ENCODE measurements at regions not wholly inside any gene's neighbourhood (a gene's known extent, or its start where the extent isn't known, plus 50 kb on each side); places are given as distances from the start of the nearest gene placed in this dataset.

DNA sequence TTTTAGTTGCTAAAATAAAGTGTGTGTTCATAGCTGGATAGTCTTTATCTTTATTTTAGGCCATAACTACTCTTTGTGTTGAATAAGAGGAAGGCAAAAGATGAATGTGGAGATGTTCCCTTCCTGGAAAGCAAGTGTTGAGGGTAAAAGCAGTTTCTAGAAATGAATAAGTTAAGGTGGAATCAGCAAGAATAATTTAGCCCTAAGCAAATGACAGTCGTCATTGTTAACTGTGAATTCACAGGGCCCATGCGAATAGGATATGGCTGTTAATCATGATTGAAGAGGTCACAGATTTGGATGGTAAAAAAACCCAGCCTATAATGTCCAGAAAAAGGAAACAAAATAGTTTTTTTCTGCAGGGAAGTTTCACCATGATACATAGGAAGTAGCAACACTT lies 167.8 kb upstream of the PPP3CA start:
- no peak overlapping the region for H3K4me3 ChIP-seq (ENCODE audit: control insufficient read depth, low read depth, low read length)
- TF ChIP-seq, protein P1, sequence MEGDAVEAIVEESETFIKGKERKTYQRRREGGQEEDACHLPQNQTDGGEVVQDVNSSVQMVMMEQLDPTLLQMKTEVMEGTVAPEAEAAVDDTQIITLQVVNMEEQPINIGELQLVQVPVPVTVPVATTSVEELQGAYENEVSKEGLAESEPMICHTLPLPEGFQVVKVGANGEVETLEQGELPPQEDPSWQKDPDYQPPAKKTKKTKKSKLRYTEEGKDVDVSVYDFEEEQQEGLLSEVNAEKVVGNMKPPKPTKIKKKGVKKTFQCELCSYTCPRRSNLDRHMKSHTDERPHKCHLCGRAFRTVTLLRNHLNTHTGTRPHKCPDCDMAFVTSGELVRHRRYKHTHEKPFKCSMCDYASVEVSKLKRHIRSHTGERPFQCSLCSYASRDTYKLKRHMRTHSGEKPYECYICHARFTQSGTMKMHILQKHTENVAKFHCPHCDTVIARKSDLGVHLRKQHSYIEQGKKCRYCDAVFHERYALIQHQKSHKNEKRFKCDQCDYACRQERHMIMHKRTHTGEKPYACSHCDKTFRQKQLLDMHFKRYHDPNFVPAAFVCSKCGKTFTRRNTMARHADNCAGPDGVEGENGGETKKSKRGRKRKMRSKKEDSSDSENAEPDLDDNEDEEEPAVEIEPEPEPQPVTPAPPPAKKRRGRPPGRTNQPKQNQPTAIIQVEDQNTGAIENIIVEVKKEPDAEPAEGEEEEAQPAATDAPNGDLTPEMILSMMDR (IDR thresholded peaks at IDR 0.05; ENCODE audit: control insufficient read depth, insufficient read depth, low read depth, low read length, missing control alignments): no peak

GRCh38 chr4:101512416-101512815 lies 165.1 kb upstream of the PPP3CA start:
- TF ChIP-seq, protein P1 (IDR thresholded peaks at IDR 0.05; ENCODE audit: control insufficient read depth, insufficient read depth, low read depth, low read length, missing control alignments): no peak
- H3K4me3 ChIP-seq (ENCODE audit: control insufficient read depth, low read depth, low read length): no peak overlapping the region
- DNase-seq (ENCODE audit: low read depth): no peak

More for the DNA sequence above, 167.8 kb upstream of the PPP3CA start:
- no peak for DNase-seq (ENCODE audit: low read depth)

DNA sequence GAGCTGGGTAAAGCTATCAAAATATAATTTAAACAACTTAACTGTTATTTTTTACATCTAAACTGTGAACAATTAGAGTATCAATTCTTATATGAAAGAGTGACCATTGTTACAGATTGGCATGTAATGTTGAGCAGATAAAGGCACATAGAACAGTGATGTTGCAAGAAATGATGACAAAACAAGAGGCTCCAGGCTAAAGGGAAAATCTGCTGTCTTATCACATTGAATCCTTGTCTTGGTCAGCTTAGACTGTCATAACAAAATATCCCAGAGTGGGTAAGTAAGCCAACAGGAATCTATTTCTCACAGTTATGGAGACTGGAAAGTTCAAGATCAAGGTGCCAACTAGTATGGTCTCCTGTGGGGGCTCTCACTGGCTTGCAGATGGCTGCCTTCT lies 154.1 kb upstream of the PPP3CA start:
- TF ChIP-seq, protein P1 (IDR thresholded peaks at IDR 0.05; ENCODE audit: control insufficient read depth, insufficient read depth, low read depth, low read length, missing control alignments): no peak
- H3K4me3 ChIP-seq (ENCODE audit: control insufficient read depth, low read depth, low read length): no peak overlapping the region
- no peak for DNase-seq (ENCODE audit: low read depth)

DNA sequence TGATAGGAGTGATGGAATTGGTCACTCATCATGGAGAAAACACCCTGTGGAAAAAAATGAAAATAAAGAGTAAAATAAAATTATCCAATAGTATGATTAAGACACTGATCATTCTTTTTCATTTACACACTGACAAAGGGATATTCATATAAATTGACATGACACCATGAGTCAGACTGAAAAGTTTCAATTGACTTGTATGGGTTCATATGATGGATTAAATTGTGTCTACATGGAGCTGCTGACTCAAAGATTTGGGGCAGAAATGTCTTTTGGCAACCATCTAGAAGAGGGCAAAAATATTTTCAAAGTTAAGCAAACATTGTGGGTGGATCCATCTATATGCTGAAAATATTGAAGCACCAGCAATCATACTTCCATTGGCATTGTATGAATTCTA lies 153.4 kb upstream of the PPP3CA start:
- H3K4me3 ChIP-seq (ENCODE audit: control insufficient read depth, low read depth, low read length): no peak overlapping the region
- DNase-seq (ENCODE audit: low read depth): no peak
- TF ChIP-seq, protein P1 (IDR thresholded peaks at IDR 0.05; ENCODE audit: control insufficient read depth, insufficient read depth, low read depth, low read length, missing control alignments): no peak

DNA sequence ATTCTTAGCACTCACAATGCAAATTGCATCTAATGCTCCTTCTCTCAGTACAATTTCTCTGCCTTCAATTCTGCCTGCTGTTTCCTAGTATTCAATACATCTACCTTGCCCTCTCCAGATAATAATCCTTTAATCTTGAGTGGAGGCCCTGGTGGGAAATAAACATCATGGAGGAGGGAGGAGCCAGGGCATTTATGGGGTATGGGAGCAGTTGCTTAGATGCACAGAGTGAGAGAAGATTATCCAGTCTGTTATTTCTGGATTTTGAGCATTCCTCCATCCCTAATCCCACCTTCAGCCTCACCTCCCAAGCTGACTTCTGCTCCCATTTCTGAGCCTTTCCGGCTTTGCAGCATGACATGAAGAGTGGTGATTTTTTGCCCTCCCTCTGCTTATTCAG lies 127.9 kb upstream of the PPP3CA start:
- DNase-seq (ENCODE audit: low read depth): no peak
- H3K4me3 ChIP-seq (ENCODE audit: control insufficient read depth, low read depth, low read length): no peak overlapping the region
- TF ChIP-seq, protein P1 (IDR thresholded peaks at IDR 0.05; ENCODE audit: control insufficient read depth, insufficient read depth, low read depth, low read length, missing control alignments): no peak

- no peak overlapping the region for H3K4me3 ChIP-seq (ENCODE audit: control insufficient read depth, low read depth, low read length)
- no peak for DNase-seq (ENCODE audit: low read depth)
- TF ChIP-seq, protein P1 (IDR thresholded peaks at IDR 0.05; ENCODE audit: control insufficient read depth, insufficient read depth, low read depth, low read length, missing control alignments): no peak
Observed at GRCh38 chr4:101471201-101471600, 123.9 kb upstream of the PPP3CA start.

DNA sequence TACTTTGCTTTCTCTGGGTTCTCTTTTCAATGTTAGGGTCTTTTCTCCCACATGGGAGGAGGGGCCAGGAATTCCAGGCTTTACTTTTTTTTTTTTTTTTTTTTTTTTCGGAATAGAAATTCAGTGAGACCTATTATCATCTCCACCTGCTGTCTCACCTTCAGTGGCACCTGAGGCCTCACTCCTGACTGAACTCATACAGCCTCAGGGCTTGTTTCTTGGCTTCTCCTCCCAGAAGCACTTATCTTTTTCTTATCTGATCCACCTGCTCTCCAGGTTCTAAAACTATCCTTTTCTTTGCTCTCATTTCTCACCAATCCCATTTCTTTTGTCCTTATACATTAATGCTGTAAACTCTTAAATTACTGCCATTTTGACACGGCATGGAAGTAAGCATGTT lies 117.3 kb upstream of the PPP3CA start:
- no peak overlapping the region for H3K4me3 ChIP-seq (ENCODE audit: control insufficient read depth, low read depth, low read length)
- TF ChIP-seq, protein P1 (IDR thresholded peaks at IDR 0.05; ENCODE audit: control insufficient read depth, insufficient read depth, low read depth, low read length, missing control alignments): no peak
- DNase-seq (ENCODE audit: low read depth): no peak

All from AG09309 (cell line).